ENCODE measurements at regions not wholly inside any gene's neighbourhood (a gene's known extent, or its start where the extent isn't known, plus 50 kb on each side); places are given as distances from the start of the nearest gene placed in this dataset.

DNA sequence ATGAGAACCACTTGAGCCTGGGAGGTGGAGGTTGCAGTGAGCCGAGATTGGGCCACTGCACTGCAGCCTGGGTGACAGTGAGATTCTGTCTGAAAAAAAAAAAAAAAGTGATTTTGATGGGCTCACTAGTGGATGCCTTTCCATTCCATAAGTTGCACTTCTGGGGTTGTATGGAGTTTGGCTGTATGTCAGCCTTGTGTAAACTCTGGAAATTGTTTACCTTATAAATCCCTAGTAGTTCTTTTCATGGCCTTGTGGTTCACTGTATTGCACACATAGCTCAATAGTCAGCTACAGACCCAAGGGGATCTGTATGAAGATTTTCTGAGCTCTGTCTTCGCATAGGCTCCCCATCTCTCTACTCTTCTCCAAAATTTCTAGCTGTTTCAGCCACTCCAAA, 131.9 kb downstream of the SOX11 start:
- ATAC-seq (ENCODE audit: low read depth) (no peak), DNase-seq (no peak)
- TF ChIP-seq, protein P1, sequence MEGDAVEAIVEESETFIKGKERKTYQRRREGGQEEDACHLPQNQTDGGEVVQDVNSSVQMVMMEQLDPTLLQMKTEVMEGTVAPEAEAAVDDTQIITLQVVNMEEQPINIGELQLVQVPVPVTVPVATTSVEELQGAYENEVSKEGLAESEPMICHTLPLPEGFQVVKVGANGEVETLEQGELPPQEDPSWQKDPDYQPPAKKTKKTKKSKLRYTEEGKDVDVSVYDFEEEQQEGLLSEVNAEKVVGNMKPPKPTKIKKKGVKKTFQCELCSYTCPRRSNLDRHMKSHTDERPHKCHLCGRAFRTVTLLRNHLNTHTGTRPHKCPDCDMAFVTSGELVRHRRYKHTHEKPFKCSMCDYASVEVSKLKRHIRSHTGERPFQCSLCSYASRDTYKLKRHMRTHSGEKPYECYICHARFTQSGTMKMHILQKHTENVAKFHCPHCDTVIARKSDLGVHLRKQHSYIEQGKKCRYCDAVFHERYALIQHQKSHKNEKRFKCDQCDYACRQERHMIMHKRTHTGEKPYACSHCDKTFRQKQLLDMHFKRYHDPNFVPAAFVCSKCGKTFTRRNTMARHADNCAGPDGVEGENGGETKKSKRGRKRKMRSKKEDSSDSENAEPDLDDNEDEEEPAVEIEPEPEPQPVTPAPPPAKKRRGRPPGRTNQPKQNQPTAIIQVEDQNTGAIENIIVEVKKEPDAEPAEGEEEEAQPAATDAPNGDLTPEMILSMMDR (IDR thresholded peaks at IDR 0.05) = no peak
- no peak for TF ChIP-seq EZH2 (IDR thresholded peaks at IDR 0.05; ENCODE audit: borderline replicate concordance, insufficient read depth, low read depth, low read length, poor library complexity, severe bottlenecking)
- H3K36me3 ChIP-seq (replicated peaks in 1 of 2; ENCODE audit: control extremely low read depth in 1 of 2, control insufficient read depth in 1 of 2, extremely low read depth in 1 of 2, insufficient read depth in 2 of 2, low read length in 1 of 2) = no peaks in the 10 kb centered on the region
- ChIA-PET POLR2A (no interaction called here), CTCF (interaction anchor here (0.6 kb wide), 1 partner anchor 88 kb away, joined by 3 read pairs; no protein-coding TSS in a partner anchor)
- peaks cover 0 to 3% (median 0%) of the 10 kb centered on the region in 3 donors for H3K9me3 ChIP-seq (ENCODE audit: control extremely low read depth in 1 of 3, control insufficient read depth in 2 of 3, insufficient read depth in 1 of 3, low read length in 2 of 3)
- Mint-ChIP-seq H3K9me3 (ENCODE audit: insufficient read depth) (no peaks in the 10 kb centered on the region), H3K4me1 (no peaks in the 10 kb centered on the region), H3K27me3 (no peaks in the 10 kb centered on the region), H3K4me3 (no peak overlapping the region), H3K27ac (no peak overlapping the region)
- no peaks in the 10 kb centered on the region for H3K79me2 ChIP-seq (ENCODE audit: control insufficient read depth, insufficient read depth, low read length)
- no peaks in the 10 kb centered on the region for H4K20me1 ChIP-seq (ENCODE audit: control insufficient read depth, insufficient read depth, low read length, poor library complexity, severe bottlenecking)
- no peaks in the 10 kb centered on the region for H3K4me1 ChIP-seq (ENCODE audit: control insufficient read depth in 2 of 2, insufficient read depth in 2 of 2, low read length in 2 of 2)
- H2AFZ ChIP-seq (ENCODE audit: insufficient read depth, low read depth, low read length, poor library complexity, severe bottlenecking) = no peak overlapping the region
- 92% methylated on average over 2 of the region's 2 CpGs for WGBS (ENCODE audit: insufficient coverage)
- no peaks in the 10 kb centered on the region for H3K27me3 ChIP-seq (replicated peaks in 1 of 4; ENCODE audit: control extremely low read depth in 1 of 4, control insufficient read depth in 3 of 4, insufficient read depth in 4 of 4, low read length in 3 of 4)
- no peak overlapping the region for H3K4me2 ChIP-seq (replicated peaks; ENCODE audit: low read depth, low read length, poor library complexity, severe bottlenecking)
- no peak overlapping the region for H3K4me3 ChIP-seq (ENCODE audit: control extremely low read depth in 1 of 5, extremely low read depth in 1 of 5, insufficient read depth in 1 of 5, low read depth in 2 of 5, low read length in 4 of 5)
- no peak overlapping the region for H3K27ac ChIP-seq (ENCODE audit: low read length in 2 of 2)
- intact Hi-C loops (cut with micrococcal nuclease) = no loop called here
- H3K9ac ChIP-seq (ENCODE audit: low read length) = no peak overlapping the region

GRCh38 chr2:5825686-5826085, 133.5 kb downstream of the SOX11 start:
- no peak for TF ChIP-seq EZH2 (IDR thresholded peaks at IDR 0.05; ENCODE audit: borderline replicate concordance, insufficient read depth, low read depth, low read length, poor library complexity, severe bottlenecking)
- TF ChIP-seq, protein P1 (IDR thresholded peaks at IDR 0.05) = no peak
- WGBS (ENCODE audit: insufficient coverage) = 100% methylated on average over 1 of the region's 1 CpG
- H2AFZ ChIP-seq (ENCODE audit: insufficient read depth, low read depth, low read length, poor library complexity, severe bottlenecking) = no peak overlapping the region
- H3K27ac ChIP-seq (ENCODE audit: low read length in 2 of 2) = no peak overlapping the region
- Mint-ChIP-seq H3K4me3 (no peak overlapping the region), H3K4me1 (no peaks in the 10 kb centered on the region), H3K27ac (no peak overlapping the region), H3K27me3 (no peaks in the 10 kb centered on the region), H3K9me3 (ENCODE audit: insufficient read depth) (no peaks in the 10 kb centered on the region)
- no peak overlapping the region for H3K4me3 ChIP-seq (ENCODE audit: control extremely low read depth in 1 of 5, extremely low read depth in 1 of 5, insufficient read depth in 1 of 5, low read depth in 2 of 5, low read length in 4 of 5)
- no peaks in the 10 kb centered on the region for H3K4me1 ChIP-seq (ENCODE audit: control insufficient read depth in 2 of 2, insufficient read depth in 2 of 2, low read length in 2 of 2)
- H3K36me3 ChIP-seq (replicated peaks in 1 of 2; ENCODE audit: control extremely low read depth in 1 of 2, control insufficient read depth in 1 of 2, extremely low read depth in 1 of 2, insufficient read depth in 2 of 2, low read length in 1 of 2) = no peaks in the 10 kb centered on the region
- no peaks in the 10 kb centered on the region for H3K79me2 ChIP-seq (ENCODE audit: control insufficient read depth, insufficient read depth, low read length)
- DNase-seq (no peak), ATAC-seq (ENCODE audit: low read depth) (no peak)
- no peak overlapping the region for H3K9ac ChIP-seq (ENCODE audit: low read length)
- H3K9me3 ChIP-seq (ENCODE audit: control extremely low read depth in 1 of 3, control insufficient read depth in 2 of 3, insufficient read depth in 1 of 3, low read length in 2 of 3) = peaks cover 0 to 3% (median 0%) of the 10 kb centered on the region in 3 donors
- no peaks in the 10 kb centered on the region for H4K20me1 ChIP-seq (ENCODE audit: control insufficient read depth, insufficient read depth, low read length, poor library complexity, severe bottlenecking)
- no peaks in the 10 kb centered on the region for H3K27me3 ChIP-seq (replicated peaks in 1 of 4; ENCODE audit: control extremely low read depth in 1 of 4, control insufficient read depth in 3 of 4, insufficient read depth in 4 of 4, low read length in 3 of 4)
- no peak overlapping the region for H3K4me2 ChIP-seq (replicated peaks; ENCODE audit: low read depth, low read length, poor library complexity, severe bottlenecking)
- ChIA-PET POLR2A (no interaction called here), CTCF (no interaction called here)
- intact Hi-C loops (cut with micrococcal nuclease) = no loop called here

All from B cell (primary cell).